HepG2 (cell line): ENCODE measurements at regions not wholly inside any gene's neighbourhood (a gene's known extent, or its start where the extent isn't known, plus 50 kb on each side); places are given as distances from the start of the nearest gene placed in this dataset.

ENCODE experiments used
- ATAC-seq: fragments of 200-7000 bp; cut with Tn5 transposase; 3 replicates; pipeline ENCODE4 v1.9.1; 2020; ENCODE audit warnings: mild to moderate bottlenecking, moderate library complexity
- BruUV-seq: library from RNA; stranded (reverse); fragments of 400-500 nt; replicated peaks from 2 replicates; lab custom pipeline; 2021; lab: Mats Ljungman, UMichigan
- CTCF ChIA-PET: fragments of 300-600 bp; formaldehyde crosslinking; extraction: SDS; loops from one replicate; lab custom pipeline; 2021; ENCODE audit warnings: low total read pairs, inconsistent platforms, low intra/inter-chr PET ratio; lab: Yijun Ruan, JAX
- POLR2A ChIA-PET: fragments of 350-600 bp; sonication (Branson Sonifier 250); formaldehyde crosslinking; loops from one replicate; lab custom pipeline; 2020; ENCODE audit warnings: antibody characterized with exemption, inconsistent platforms; lab: Yijun Ruan, JAX
- DNase-seq: peaks from one replicate; pipeline ENCODE4 v3.0.0-alpha.2; 2015; ENCODE audit warnings: low spot score
- FAIRE-seq: peaks from 3 replicates; lab custom pipeline; 2011; peaks lifted over from hg19 to GRCh38; lab: Jason Lieb, UNC
- H2AFZ ChIP-seq: one replicate; pipeline ENCODE4 v1.6.1; 2011; ENCODE audit warnings: low read length, inconsistent platforms
- H3K27ac ChIP-seq: fragments of 300-600 bp; 3 replicates; pipeline ENCODE4 v1.8.0; 2011; ENCODE audit warnings: mixed run types, mild to moderate bottlenecking, mixed read lengths, low read length, inconsistent platforms; ENCODE audit not compliant: insufficient read depth; ENCODE audit errors: extremely low read length
- H3K27me3 ChIP-seq, 2 experiments: fragments of 200-600 bp in 1 of 2; 2 replicates in 1 of 2; 3 replicates in 1 of 2; pipeline versions ENCODE4 v1.6.0 to v1.8.0; 2011; ENCODE audit warnings: low read length in 2 of 2, mild to moderate bottlenecking in 2 of 2, moderate library complexity in 2 of 2, inconsistent platforms in 1 of 2; ENCODE audit not compliant: insufficient read depth in 2 of 2, control insufficient read depth in 1 of 2
- H3K36me3 ChIP-seq, 2 experiments: fragments of 200-600 bp in 1 of 2; replicated peaks in 1 of 2; 2 replicates in 1 of 2; 3 replicates in 1 of 2; pipeline versions ENCODE4 v1.5.1 to v1.8.0; 2011; ENCODE audit warnings: low read length in 2 of 2, inconsistent platforms in 1 of 2; ENCODE audit not compliant: insufficient read depth in 2 of 2, control insufficient read depth in 1 of 2
- H3K4me1 ChIP-seq: 2 replicates; pipeline ENCODE4 v1.5.1; 2012; ENCODE audit warnings: low read length, inconsistent platforms; ENCODE audit not compliant: insufficient read depth
- H3K4me2 ChIP-seq: 2 replicates; pipeline ENCODE4 v1.6.0; 2011; ENCODE audit warnings: low read depth, low read length, inconsistent platforms
- H3K4me3 ChIP-seq, 3 experiments: fragments of 200-600 bp in 1 of 3; sonication (generic), shearing (Covaris generic) in 1 of 3; replicated peaks in 1 of 3; 2 replicates each; pipeline ENCODE4 v1.5.1; 2011 to 2016; ENCODE audit warnings: low read length in 3 of 3, inconsistent platforms in 2 of 3, low read depth in 2 of 3, mild to moderate bottlenecking in 2 of 3, control low read depth in 1 of 3, mixed read lengths in 1 of 3; ENCODE audit not compliant: insufficient read depth in 1 of 3
- H3K79me2 ChIP-seq: one replicate; pipeline ENCODE4 v1.6.1; 2011; ENCODE audit warnings: low read length, inconsistent platforms; ENCODE audit not compliant: insufficient read depth
- H3K9ac ChIP-seq: 2 replicates; pipeline ENCODE4 v1.6.0; 2011; ENCODE audit warnings: mild to moderate bottlenecking, low read depth, low read length, inconsistent platforms; ENCODE audit not compliant: insufficient read depth
- H3K9me3 ChIP-seq: 2 replicates; pipeline ENCODE4 v1.5.1; 2012; ENCODE audit warnings: mild to moderate bottlenecking, low read length
- H4K20me1 ChIP-seq: 2 replicates; pipeline ENCODE4 v1.6.0; 2011; ENCODE audit warnings: inconsistent platforms, mild to moderate bottlenecking, low read length, moderate library complexity; ENCODE audit not compliant: insufficient read depth
- BCL6 ChIP-seq: IDR thresholded peaks from 2 replicates; pipeline ENCODE4 v1.6.1; 2016; ENCODE audit warnings: missing genetic modification reagents, missing compliant biosample characterization
- CREB1 ChIP-seq, 2 experiments: fragments of 450-650 bp in 1 of 2; IDR thresholded peaks; 2 replicates each; pipeline ENCODE4 v1.6.1; 2016 to 2017; ENCODE audit warnings: control low read depth in 1 of 2, mild to moderate bottlenecking in 1 of 2, missing compliant biosample characterization in 1 of 2, missing genetic modification characterization in 1 of 2
- HMGA1 ChIP-seq: sonication (generic); formaldehyde crosslinking; conservative IDR thresholded peaks from 2 replicates; pipeline ENCODE4 v1.4.0; 2020; ENCODE audit warnings: missing genetic modification reagents
- MAFK ChIP-seq, 2 experiments: IDR thresholded peaks in 1 of 2; conservative IDR thresholded peaks in 1 of 2; 2 replicates each; pipeline ENCODE4 v1.6.1; 2011; ENCODE audit warnings: improper control_type of control experiment in 2 of 2, low read length in 2 of 2
- MIER3 ChIP-seq: IDR thresholded peaks from 2 replicates; pipeline ENCODE4 v1.6.1; 2016; ENCODE audit warnings: missing compliant biosample characterization, borderline replicate concordance
- SMAD9 ChIP-seq: sonication (generic); formaldehyde crosslinking; IDR thresholded peaks from 2 replicates; pipeline ENCODE4 v1.5.1; 2020; ENCODE audit warnings: mild to moderate bottlenecking, missing genetic modification reagents
- ZNF275 ChIP-seq: sonication (generic); formaldehyde crosslinking; IDR thresholded peaks from 2 replicates; pipeline ENCODE4 v1.8.0; 2022; ENCODE audit warnings: missing genetic modification reagents, mild to moderate bottlenecking, inconsistent platforms, borderline replicate concordance
- ZNF841 ChIP-seq: sonication (generic); formaldehyde crosslinking; IDR thresholded peaks from 2 replicates; pipeline ENCODE4 v1.8.1; 2023; ENCODE audit warnings: missing genetic modification reagents, borderline replicate concordance
- WGBS: methylation state at CpG from one replicate; pipeline ENCODE4 v1.1.6; 2017; ENCODE audit warnings: low lambda C conversion rate; 5-methylcytosine and 5-hydroxymethylcytosine counted together
- in situ Hi-C: cut with HindIII; loops from 2 replicates; pipeline ENCODE4 v1.10.0; 2017; ENCODE audit warnings: low pct_unique_long_range_greater_than_20kb; ENCODE audit not compliant: extremely low pct_ligation_motif_present
- intact Hi-C: fragments of 100-400 bp; cut with micrococcal nuclease; formaldehyde crosslinking; loops from one replicate; pipeline ENCODE4 v1.10.0; 2022; ENCODE audit not compliant: unreplicated experiment
- TF ChIP-seq, protein P1 (sequence below): sonication (generic); formaldehyde crosslinking; IDR thresholded peaks from one replicate; pipeline ENCODE4 v1.5.1; 2020; ENCODE audit warnings: mild to moderate bottlenecking, missing genetic modification reagents; ENCODE audit errors: not compliant biosample characterization
- TF ChIP-seq, protein P2 (sequence below): sonication (generic); formaldehyde crosslinking; IDR thresholded peaks from 2 replicates; pipeline ENCODE4 v1.4.0; 2020; ENCODE audit warnings: mild to moderate bottlenecking, missing genetic modification reagents, borderline replicate concordance

DNA sequence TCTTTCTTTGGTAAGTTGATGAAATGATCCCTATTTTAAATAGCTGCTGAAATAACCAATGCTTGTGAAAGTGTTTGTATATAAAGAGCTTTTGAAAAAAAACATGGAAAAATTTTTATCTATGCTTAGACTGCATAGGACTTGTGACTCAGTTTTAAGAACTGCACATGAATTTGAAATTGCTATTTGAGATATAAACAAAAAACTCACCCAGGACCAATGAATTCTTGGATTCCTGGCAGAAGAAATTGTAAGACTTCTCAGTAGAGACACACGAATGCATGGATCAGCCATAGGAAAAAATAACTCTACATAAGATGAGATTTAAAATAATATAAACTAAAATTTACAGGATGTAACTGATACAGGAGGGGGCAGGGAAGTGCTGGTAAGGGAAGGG lies 278.8 kb upstream of the SORCS1 start:
- POLR2A ChIA-PET = no interaction called here
- BruUV-seq = no TSS peak
- CTCF ChIA-PET = no interaction called here
- Histone ChIP-seq H3K79me2 (no peaks in the 10 kb centered on the region), H3K4me1 (no peaks in the 10 kb centered on the region), H3K27ac (no peak overlapping the region), H2AFZ (no peak overlapping the region), H4K20me1 (no peaks in the 10 kb centered on the region), H3K9ac (no peak overlapping the region), H3K4me2 (no peak overlapping the region), H3K36me3 (no peaks in the 10 kb centered on the region), H3K9me3 (peaks cover 83% of the 10 kb centered on the region), H3K4me3 (no peak overlapping the region), H3K27me3 (no peaks in the 10 kb centered on the region)
- DNase-seq = no peak
- 0% methylated on average over 1 of the region's 1 CpG for WGBS
- in situ Hi-C loops = no loop called here
- no peak for ATAC-seq
- no peak for FAIRE-seq
- intact Hi-C loops = no loop called here
- TF ChIP-seq HMGA1 (CRISPR knock-in tag) (no peak), BCL6 (CRISPR knock-in tag) (no peak), MIER3 (no peak), SMAD9 (CRISPR knock-in tag) (no peak), ZNF275 (CRISPR knock-in tag) (no peak), MAFK (conservative IDR thresholded peaks at IDR 0.05 in 1 of 2, IDR thresholded peaks at IDR 0.05 in 1 of 2; ENCODE audit: low read length in 2 of 2) (no peak), ZNF841 (no peak), CREB1 (IDR thresholded peaks at IDR 0.05) (no peak), CREB1 (CRISPR knock-in tag; IDR thresholded peaks at IDR 0.05) (no peak)
- TF ChIP-seq, protein P1, sequence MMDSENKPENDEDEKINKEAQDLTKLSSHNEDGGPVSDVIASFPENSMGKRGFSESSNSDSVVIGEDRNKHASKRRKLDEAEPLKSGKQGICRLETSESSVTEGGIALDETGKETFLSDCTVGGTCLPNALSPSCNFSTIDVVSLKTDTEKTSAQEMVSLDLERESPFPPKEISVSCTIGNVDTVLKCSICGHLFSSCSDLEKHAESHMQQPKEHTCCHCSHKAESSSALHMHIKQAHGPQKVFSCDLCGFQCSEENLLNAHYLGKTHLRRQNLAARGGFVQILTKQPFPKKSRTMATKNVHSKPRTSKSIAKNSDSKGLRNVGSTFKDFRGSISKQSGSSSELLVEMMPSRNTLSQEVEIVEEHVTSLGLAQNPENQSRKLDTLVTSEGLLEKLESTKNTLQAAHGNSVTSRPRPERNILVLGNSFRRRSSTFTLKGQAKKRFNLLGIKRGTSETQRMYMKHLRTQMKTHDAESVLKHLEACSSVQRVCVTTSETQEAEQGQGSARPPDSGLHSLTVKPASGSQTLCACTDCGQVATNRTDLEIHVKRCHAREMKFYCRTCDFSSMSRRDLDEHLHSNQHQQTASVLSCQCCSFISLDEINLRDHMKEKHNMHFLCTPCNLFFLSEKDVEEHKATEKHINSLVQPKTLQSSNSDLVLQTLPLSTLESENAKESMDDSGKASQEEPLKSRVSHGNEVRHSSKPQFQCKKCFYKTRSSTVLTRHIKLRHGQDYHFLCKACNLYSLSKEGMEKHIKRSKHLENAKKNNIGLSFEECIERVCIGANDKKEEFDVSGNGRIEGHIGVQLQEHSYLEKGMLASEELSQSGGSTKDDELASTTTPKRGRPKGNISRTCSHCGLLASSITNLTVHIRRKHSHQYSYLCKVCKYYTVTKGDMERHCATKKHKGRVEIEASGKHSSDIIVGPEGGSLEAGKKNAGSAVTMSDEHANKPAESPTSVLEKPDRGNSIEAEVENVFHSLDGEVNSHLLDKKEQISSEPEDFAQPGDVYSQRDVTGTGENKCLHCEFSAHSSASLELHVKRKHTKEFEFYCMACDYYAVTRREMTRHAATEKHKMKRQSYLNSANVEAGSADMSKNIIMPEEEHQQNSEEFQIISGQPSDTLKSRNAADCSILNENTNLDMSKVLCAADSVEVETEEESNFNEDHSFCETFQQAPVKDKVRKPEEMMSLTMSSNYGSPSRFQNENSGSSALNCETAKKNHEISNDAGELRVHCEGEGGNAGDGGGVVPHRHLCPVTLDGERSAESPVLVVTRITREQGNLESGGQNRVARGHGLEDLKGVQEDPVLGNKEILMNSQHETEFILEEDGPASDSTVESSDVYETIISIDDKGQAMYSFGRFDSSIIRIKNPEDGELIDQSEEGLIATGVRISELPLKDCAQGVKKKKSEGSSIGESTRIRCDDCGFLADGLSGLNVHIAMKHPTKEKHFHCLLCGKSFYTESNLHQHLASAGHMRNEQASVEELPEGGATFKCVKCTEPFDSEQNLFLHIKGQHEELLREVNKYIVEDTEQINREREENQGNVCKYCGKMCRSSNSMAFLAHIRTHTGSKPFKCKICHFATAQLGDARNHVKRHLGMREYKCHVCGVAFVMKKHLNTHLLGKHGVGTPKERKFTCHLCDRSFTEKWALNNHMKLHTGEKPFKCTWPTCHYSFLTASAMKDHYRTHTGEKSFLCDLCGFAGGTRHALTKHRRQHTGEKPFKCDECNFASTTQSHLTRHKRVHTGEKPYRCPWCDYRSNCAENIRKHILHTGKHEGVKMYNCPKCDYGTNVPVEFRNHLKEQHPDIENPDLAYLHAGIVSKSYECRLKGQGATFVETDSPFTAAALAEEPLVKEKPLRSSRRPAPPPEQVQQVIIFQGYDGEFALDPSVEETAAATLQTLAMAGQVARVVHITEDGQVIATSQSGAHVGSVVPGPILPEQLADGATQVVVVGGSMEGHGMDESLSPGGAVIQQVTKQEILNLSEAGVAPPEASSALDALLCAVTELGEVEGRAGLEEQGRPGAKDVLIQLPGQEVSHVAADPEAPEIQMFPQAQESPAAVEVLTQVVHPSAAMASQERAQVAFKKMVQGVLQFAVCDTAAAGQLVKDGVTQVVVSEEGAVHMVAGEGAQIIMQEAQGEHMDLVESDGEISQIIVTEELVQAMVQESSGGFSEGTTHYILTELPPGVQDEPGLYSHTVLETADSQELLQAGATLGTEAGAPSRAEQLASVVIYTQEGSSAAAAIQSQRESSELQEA (CRISPR knock-in tag) = no peak
- TF ChIP-seq, protein P2, sequence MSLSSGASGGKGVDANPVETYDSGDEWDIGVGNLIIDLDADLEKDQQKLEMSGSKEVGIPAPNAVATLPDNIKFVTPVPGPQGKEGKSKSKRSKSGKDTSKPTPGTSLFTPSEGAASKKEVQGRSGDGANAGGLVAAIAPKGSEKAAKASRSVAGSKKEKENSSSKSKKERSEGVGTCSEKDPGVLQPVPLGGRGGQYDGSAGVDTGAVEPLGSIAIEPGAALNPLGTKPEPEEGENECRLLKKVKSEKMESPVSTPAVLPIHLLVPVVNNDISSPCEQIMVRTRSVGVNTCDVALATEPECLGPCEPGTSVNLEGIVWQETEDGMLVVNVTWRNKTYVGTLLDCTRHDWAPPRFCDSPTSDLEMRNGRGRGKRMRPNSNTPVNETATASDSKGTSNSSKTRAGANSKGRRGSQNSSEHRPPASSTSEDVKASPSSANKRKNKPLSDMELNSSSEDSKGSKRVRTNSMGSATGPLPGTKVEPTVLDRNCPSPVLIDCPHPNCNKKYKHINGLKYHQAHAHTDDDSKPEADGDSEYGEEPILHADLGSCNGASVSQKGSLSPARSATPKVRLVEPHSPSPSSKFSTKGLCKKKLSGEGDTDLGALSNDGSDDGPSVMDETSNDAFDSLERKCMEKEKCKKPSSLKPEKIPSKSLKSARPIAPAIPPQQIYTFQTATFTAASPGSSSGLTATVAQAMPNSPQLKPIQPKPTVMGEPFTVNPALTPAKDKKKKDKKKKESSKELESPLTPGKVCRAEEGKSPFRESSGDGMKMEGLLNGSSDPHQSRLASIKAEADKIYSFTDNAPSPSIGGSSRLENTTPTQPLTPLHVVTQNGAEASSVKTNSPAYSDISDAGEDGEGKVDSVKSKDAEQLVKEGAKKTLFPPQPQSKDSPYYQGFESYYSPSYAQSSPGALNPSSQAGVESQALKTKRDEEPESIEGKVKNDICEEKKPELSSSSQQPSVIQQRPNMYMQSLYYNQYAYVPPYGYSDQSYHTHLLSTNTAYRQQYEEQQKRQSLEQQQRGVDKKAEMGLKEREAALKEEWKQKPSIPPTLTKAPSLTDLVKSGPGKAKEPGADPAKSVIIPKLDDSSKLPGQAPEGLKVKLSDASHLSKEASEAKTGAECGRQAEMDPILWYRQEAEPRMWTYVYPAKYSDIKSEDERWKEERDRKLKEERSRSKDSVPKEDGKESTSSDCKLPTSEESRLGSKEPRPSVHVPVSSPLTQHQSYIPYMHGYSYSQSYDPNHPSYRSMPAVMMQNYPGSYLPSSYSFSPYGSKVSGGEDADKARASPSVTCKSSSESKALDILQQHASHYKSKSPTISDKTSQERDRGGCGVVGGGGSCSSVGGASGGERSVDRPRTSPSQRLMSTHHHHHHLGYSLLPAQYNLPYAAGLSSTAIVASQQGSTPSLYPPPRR (CRISPR knock-in tag) = no peak
